Trophoblast cell (in vitro differentiated cells and primary cell): ENCODE measurements at regions not wholly inside any gene's neighbourhood (a gene's known extent, or its start where the extent isn't known, plus 50 kb on each side); places are given as distances from the start of the nearest gene placed in this dataset.

Experiments
- DNase-seq, 2 donors: peaks; one replicate each; pipeline ENCODE4 v3.0.0-alpha.2; 2016
- H2AFZ ChIP-seq: 2 replicates; pipeline ENCODE4 v1.6.1; 2013; ENCODE audit warnings: low read length, moderate library complexity, mild to moderate bottlenecking; ENCODE audit not compliant: insufficient read depth, poor library complexity
- H2AK5ac ChIP-seq: 2 replicates; pipeline ENCODE4 v1.6.1; 2013; ENCODE audit warnings: mild to moderate bottlenecking, low read length
- H2BK120ac ChIP-seq: 2 replicates; pipeline ENCODE4 v1.6.1; 2013; ENCODE audit warnings: low read length, mild to moderate bottlenecking, moderate library complexity; ENCODE audit not compliant: insufficient read depth, poor library complexity
- H2BK12ac ChIP-seq: 2 replicates; pipeline ENCODE4 v1.6.1; 2013; ENCODE audit warnings: mild to moderate bottlenecking, low read length, moderate library complexity
- H2BK5ac ChIP-seq: 2 replicates; pipeline ENCODE4 v1.6.1; 2013; ENCODE audit warnings: low read length, low read depth, moderate library complexity, mild to moderate bottlenecking; ENCODE audit not compliant: poor library complexity
- H3K14ac ChIP-seq: 2 replicates; pipeline ENCODE4 v1.6.1; 2013; ENCODE audit warnings: mild to moderate bottlenecking, low read length
- H3K18ac ChIP-seq: 2 replicates; pipeline ENCODE4 v1.6.1; 2013; ENCODE audit warnings: mild to moderate bottlenecking, low read length
- H3K23ac ChIP-seq: 2 replicates; pipeline ENCODE4 v1.6.1; 2013; ENCODE audit warnings: low read length
- H3K27ac ChIP-seq: 2 replicates; pipeline ENCODE4 v1.5.1; 2013; ENCODE audit warnings: low read depth, mild to moderate bottlenecking, inconsistent platforms, low read length, moderate library complexity
- H3K27me3 ChIP-seq: 2 replicates; pipeline ENCODE4 v1.6.1; 2013; ENCODE audit warnings: inconsistent platforms, mild to moderate bottlenecking, low read length, moderate library complexity; ENCODE audit not compliant: insufficient read depth
- H3K36me3 ChIP-seq, 2 experiments: 1 replicate in 1 of 2; 2 replicates in 1 of 2; pipeline ENCODE4 v1.6.1; 2013; ENCODE audit warnings: low read length in 2 of 2, mild to moderate bottlenecking in 2 of 2, moderate library complexity in 1 of 2; ENCODE audit not compliant: insufficient read depth in 2 of 2, control insufficient read depth in 1 of 2
- H3K4ac ChIP-seq: 2 replicates; pipeline ENCODE4 v1.6.1; 2013; ENCODE audit warnings: low read depth, mild to moderate bottlenecking, low read length, moderate library complexity
- H3K4me1 ChIP-seq, 2 experiments: 1 replicate in 1 of 2; 2 replicates in 1 of 2; pipeline ENCODE4 v1.6.1; 2013; ENCODE audit warnings: low read length in 2 of 2, mild to moderate bottlenecking in 2 of 2, moderate library complexity in 1 of 2; ENCODE audit not compliant: insufficient read depth in 2 of 2, control insufficient read depth in 1 of 2
- H3K4me2 ChIP-seq: 2 replicates; pipeline ENCODE4 v1.6.1; 2013; ENCODE audit warnings: inconsistent platforms, mild to moderate bottlenecking, low read length, moderate library complexity
- H3K4me3 ChIP-seq: 2 replicates; pipeline ENCODE4 v1.5.1; 2013; ENCODE audit warnings: mild to moderate bottlenecking, low read depth, low read length, inconsistent platforms
- H3K79me1 ChIP-seq: one replicate; pipeline ENCODE4 v1.6.1; 2013; ENCODE audit warnings: low read length
- H3K79me2 ChIP-seq: 2 replicates; pipeline ENCODE4 v1.6.1; 2013; ENCODE audit warnings: low read length, mild to moderate bottlenecking; ENCODE audit not compliant: control insufficient read depth, insufficient read depth, poor library complexity
- H3K9ac ChIP-seq: 2 replicates; pipeline ENCODE4 v1.6.1; 2013; ENCODE audit warnings: mild to moderate bottlenecking, low read length
- H3K9me3 ChIP-seq: 2 replicates; pipeline ENCODE4 v1.6.1; 2013; ENCODE audit warnings: low read depth, mild to moderate bottlenecking, control low read depth, inconsistent platforms, low read length; ENCODE audit not compliant: insufficient read depth
- H4K12ac ChIP-seq: 2 replicates; pipeline ENCODE4 v1.6.1; 2013; ENCODE audit warnings: low read depth, mild to moderate bottlenecking, low read length, moderate library complexity
- H4K8ac ChIP-seq: 2 replicates; pipeline ENCODE4 v1.6.1; 2013; ENCODE audit warnings: low read depth, mild to moderate bottlenecking, low read length, moderate library complexity
- H4K91ac ChIP-seq: one replicate; pipeline ENCODE4 v1.6.1; 2013; ENCODE audit warnings: low read depth, mild to moderate bottlenecking, low read length, moderate library complexity
- WGBS: extraction: QIAGEN DNeasy Blood & Tissue Kit; methylation state at CpG from one replicate; pipeline ENCODE4 v1.1.7; 2013; ENCODE audit warnings: missing lambda C conversion rate; ENCODE audit not compliant: insufficient read length, insufficient coverage; ENCODE audit errors: extremely low coverage; 5-methylcytosine and 5-hydroxymethylcytosine counted together

DNA sequence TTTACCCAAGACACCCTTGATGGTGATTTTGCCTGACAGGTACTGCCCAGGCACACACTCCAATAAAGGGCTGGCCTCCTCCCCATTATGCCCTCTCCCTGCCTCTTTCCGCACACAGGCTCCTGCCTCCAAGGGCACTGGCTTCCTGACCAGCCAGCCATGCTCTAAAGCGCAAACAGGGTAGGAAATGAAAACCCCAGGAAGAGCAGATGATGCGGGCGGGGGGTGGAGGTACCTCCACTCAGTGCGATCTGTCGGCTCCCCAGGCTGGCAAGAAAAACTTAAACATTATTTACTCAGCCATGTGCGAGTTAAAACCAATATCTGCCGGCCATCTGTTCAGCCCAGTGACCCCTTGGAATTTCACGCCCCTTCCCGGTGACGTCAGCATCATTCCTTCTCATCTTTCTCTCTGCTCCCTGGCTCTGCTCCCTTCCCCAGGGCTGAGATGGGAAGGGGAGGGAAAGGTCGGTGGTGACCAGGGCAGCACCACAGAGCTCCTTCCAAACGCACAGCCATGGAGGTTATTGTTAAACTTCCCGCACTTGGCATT lies 262.5 kb downstream of the CBLN1 start:
- H4K12ac ChIP-seq, result no peak overlapping the region
- H3K23ac ChIP-seq, result no peak overlapping the region
- no peak overlapping the region for H2BK5ac ChIP-seq
- no peak overlapping the region for H2BK12ac ChIP-seq
- H3K27ac ChIP-seq, result no peak overlapping the region
- no peak overlapping the region for H2AFZ ChIP-seq
- no peak overlapping the region for H2AK5ac ChIP-seq
- no CpG with 5 or more reads among the region's 14 CpGs for WGBS
- H3K18ac ChIP-seq, result no peak overlapping the region
- H3K36me3 ChIP-seq, result no peaks in the 10 kb centered on the region
- H3K79me2 ChIP-seq, result no peaks in the 10 kb centered on the region
- no peak overlapping the region for H4K91ac ChIP-seq
- no peak overlapping the region for H3K9ac ChIP-seq
- no peaks in the 10 kb centered on the region for H3K27me3 ChIP-seq
- no peak for DNase-seq
- H3K9me3 ChIP-seq, result peaks cover 6% of the 10 kb centered on the region
- no peak overlapping the region for H3K14ac ChIP-seq
- H4K8ac ChIP-seq, result no peak overlapping the region
- no peak overlapping the region for H3K4ac ChIP-seq
- no peaks in the 10 kb centered on the region for H3K4me1 ChIP-seq
- H3K4me2 ChIP-seq, result no peak overlapping the region
- no peak overlapping the region for H2BK120ac ChIP-seq
- H3K4me3 ChIP-seq, result no peak overlapping the region
- H3K79me1 ChIP-seq, result no peaks in the 10 kb centered on the region

GRCh38 chr16:49018259-49018931 lies 263.2 kb downstream of the CBLN1 start:
- Histone ChIP-seq H2AK5ac (no peak overlapping the region), H4K91ac (no peak overlapping the region), H2BK12ac (no peak overlapping the region), H4K12ac (no peak overlapping the region), H2AFZ (no peak overlapping the region), H3K79me2 (no peaks in the 10 kb centered on the region), H3K18ac (no peak overlapping the region), H3K27me3 (no peaks in the 10 kb centered on the region), H3K27ac (no peak overlapping the region), H2BK120ac (no peak overlapping the region), H3K23ac (no peak overlapping the region), H3K14ac (no peak overlapping the region), H3K36me3 (no peaks in the 10 kb centered on the region), H3K79me1 (no peaks in the 10 kb centered on the region), H3K4ac (no peak overlapping the region), H3K4me3 (no peak overlapping the region), H4K8ac (no peak overlapping the region), H3K4me2 (no peak overlapping the region), H3K9ac (no peak overlapping the region), H2BK5ac (no peak overlapping the region), H3K9me3 (peaks cover 6% of the 10 kb centered on the region), H3K4me1 (no peaks in the 10 kb centered on the region)
- no peak for DNase-seq
- no CpG with 5 or more reads among the region's 3 CpGs for WGBS

GRCh38 chr16:49017501-49017900 lies 264.1 kb downstream of the CBLN1 start:
- Histone ChIP-seq H3K4me2 (no peak overlapping the region), H4K12ac (no peak overlapping the region), H3K14ac (no peak overlapping the region), H2BK12ac (no peak overlapping the region), H3K9me3 (peaks cover 6% of the 10 kb centered on the region), H3K4ac (no peak overlapping the region), H2BK120ac (no peak overlapping the region), H4K8ac (no peak overlapping the region), H3K18ac (no peak overlapping the region), H4K91ac (no peak overlapping the region), H3K9ac (no peak overlapping the region), H3K79me2 (no peaks in the 10 kb centered on the region), H3K4me1 (no peaks in the 10 kb centered on the region), H3K4me3 (no peak overlapping the region), H3K27ac (no peak overlapping the region), H3K36me3 (no peaks in the 10 kb centered on the region), H2BK5ac (no peak overlapping the region), H3K79me1 (no peaks in the 10 kb centered on the region), H2AK5ac (no peak overlapping the region), H2AFZ (no peak overlapping the region), H3K23ac (no peak overlapping the region), H3K27me3 (no peaks in the 10 kb centered on the region)
- DNase-seq, result no peak
- WGBS, result no CpG with 5 or more reads among the region's 2 CpGs

- H3K9ac ChIP-seq, result no peak overlapping the region
- H3K79me1 ChIP-seq, result no peaks in the 10 kb centered on the region
- no peak for DNase-seq
- no peaks in the 10 kb centered on the region for H3K27me3 ChIP-seq
- H3K18ac ChIP-seq, result no peak overlapping the region
- no peak overlapping the region for H2AK5ac ChIP-seq
- H3K9me3 ChIP-seq, result peaks cover 6% of the 10 kb centered on the region
- no peak overlapping the region for H3K23ac ChIP-seq
- H2BK12ac ChIP-seq, result no peak overlapping the region
- no CpG with 5 or more reads among the region's 8 CpGs for WGBS
- no peak overlapping the region for H4K8ac ChIP-seq
- H2AFZ ChIP-seq, result no peak overlapping the region
- H3K36me3 ChIP-seq, result no peaks in the 10 kb centered on the region
- H3K79me2 ChIP-seq, result no peaks in the 10 kb centered on the region
- H3K27ac ChIP-seq, result no peak overlapping the region
- no peak overlapping the region for H4K12ac ChIP-seq
- no peak overlapping the region for H2BK5ac ChIP-seq
- no peaks in the 10 kb centered on the region for H3K4me1 ChIP-seq
- no peak overlapping the region for H2BK120ac ChIP-seq
- H3K4me3 ChIP-seq, result no peak overlapping the region
- no peak overlapping the region for H3K14ac ChIP-seq
- H3K4ac ChIP-seq, result no peak overlapping the region
- no peak overlapping the region for H4K91ac ChIP-seq
- H3K4me2 ChIP-seq, result no peak overlapping the region
Observed at GRCh38 chr16:49016461-49016860, 265.2 kb downstream of the CBLN1 start.
